Thyroid gland (tissue), 4 donors: ENCODE measurements at regions not wholly inside any gene's neighbourhood (a gene's known extent, or its start where the extent isn't known, plus 50 kb on each side); places are given as distances from the start of the nearest gene placed in this dataset.

Experiments used
- POLR2A ChIP-seq, 2 donors: fragments of 450-650 bp; IDR thresholded peaks; one replicate each; pipeline ENCODE4 v1.6.1; 2017; ENCODE audit warnings: antibody characterized with exemption in 2 of 2, mild to moderate bottlenecking in 2 of 2, moderate library complexity in 1 of 2
- TF ChIP-seq, protein P1 (sequence below), 6 experiments: fragments of 200-600 bp in 3 of 6; fragments of 450-650 bp in 3 of 6; sonication (generic) in 3 of 6; IDR thresholded peaks; one replicate each; pipeline ENCODE4 v1.5.1; 2016 to 2019; ENCODE audit warnings: antibody characterized with exemption in 6 of 6, mild to moderate bottlenecking in 2 of 6, inconsistent platforms in 1 of 6, moderate library complexity in 1 of 6

DNA sequence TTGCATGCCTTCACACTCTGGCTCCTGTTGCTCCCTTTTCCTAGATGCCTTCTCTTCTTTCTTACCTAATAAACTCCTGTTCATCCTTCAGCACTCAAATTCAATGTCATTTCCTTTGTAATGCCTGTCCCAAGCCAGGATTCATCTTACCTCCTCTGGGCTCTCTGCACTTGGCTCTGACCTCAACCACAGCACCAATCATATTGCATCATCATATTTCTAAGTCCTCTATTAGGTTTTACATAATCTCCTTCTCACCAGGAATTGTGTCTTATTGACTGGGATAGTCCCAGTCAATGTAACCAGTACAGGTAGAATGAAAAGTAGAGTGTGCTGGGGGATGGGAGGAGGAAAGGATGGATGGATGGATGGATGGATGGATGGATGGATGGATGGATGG lies 187.1 kb downstream of the NRP2 start:
- TF ChIP-seq, protein P1, sequence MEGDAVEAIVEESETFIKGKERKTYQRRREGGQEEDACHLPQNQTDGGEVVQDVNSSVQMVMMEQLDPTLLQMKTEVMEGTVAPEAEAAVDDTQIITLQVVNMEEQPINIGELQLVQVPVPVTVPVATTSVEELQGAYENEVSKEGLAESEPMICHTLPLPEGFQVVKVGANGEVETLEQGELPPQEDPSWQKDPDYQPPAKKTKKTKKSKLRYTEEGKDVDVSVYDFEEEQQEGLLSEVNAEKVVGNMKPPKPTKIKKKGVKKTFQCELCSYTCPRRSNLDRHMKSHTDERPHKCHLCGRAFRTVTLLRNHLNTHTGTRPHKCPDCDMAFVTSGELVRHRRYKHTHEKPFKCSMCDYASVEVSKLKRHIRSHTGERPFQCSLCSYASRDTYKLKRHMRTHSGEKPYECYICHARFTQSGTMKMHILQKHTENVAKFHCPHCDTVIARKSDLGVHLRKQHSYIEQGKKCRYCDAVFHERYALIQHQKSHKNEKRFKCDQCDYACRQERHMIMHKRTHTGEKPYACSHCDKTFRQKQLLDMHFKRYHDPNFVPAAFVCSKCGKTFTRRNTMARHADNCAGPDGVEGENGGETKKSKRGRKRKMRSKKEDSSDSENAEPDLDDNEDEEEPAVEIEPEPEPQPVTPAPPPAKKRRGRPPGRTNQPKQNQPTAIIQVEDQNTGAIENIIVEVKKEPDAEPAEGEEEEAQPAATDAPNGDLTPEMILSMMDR (IDR thresholded peaks at IDR 0.05) = no peak
- TF ChIP-seq POLR2A (IDR thresholded peaks at IDR 0.05) = no peak
